GM12878 (cell line): ENCODE measurements at regions not wholly inside any gene's neighbourhood (a gene's known extent, or its start where the extent isn't known, plus 50 kb on each side); places are given as distances from the start of the nearest gene placed in this dataset.

Source experiments
- ATAC-seq: fragments of 200-7000 bp; cut with Tn5 transposase; 3 replicates; pipeline ENCODE4 v1.9.1; 2020; ENCODE audit warnings: mild to moderate bottlenecking, moderate library complexity
- BruUV-seq: library from RNA; stranded (reverse); fragments of 400-500 nt; replicated peaks from 2 replicates; lab custom pipeline; 2021; lab: Mats Ljungman, UMichigan
- CTCF ChIA-PET: fragments of 300-600 bp; sonication (Branson Sonifier 250); formaldehyde crosslinking; extraction: SDS; loops from one replicate; lab custom pipeline; 2021; ENCODE audit warnings: inconsistent platforms; lab: Yijun Ruan, JAX
- POLR2A ChIA-PET: fragments of 350-600 bp; formaldehyde crosslinking; extraction: SDS; loops from one replicate; lab custom pipeline; 2021; ENCODE audit warnings: inconsistent platforms; lab: Charles Lee
- RAD21 ChIA-PET: fragments of 300-600 bp; sonication (Branson Sonifier 250); formaldehyde crosslinking; loops from one replicate; lab custom pipeline; 2023; ENCODE audit warnings: antibody characterized with exemption; ENCODE audit not compliant: unreplicated experiment; lab: Charles Lee
- SMC1A ChIA-PET: fragments of 300-600 bp; sonication (Branson Sonifier 250); formaldehyde crosslinking; loops from one replicate; lab custom pipeline; 2023; ENCODE audit not compliant: unreplicated experiment, uncharacterized antibody; lab: Charles Lee
- DNase-seq: peaks from one replicate; pipeline ENCODE4 v3.0.0-alpha.2; 2011; ENCODE audit warnings: low read depth, low spot score
- FAIRE-seq: peaks from 3 replicates; lab custom pipeline; 2011; peaks lifted over from hg19 to GRCh38; lab: Jason Lieb, UNC
- H2AFZ ChIP-seq: 2 replicates; pipeline ENCODE4 v1.6.0; 2011; ENCODE audit warnings: low read depth, low read length, control low read depth; ENCODE audit not compliant: control insufficient read depth
- H3K27ac ChIP-seq: 2 replicates; pipeline ENCODE4 v1.5.1; 2011; ENCODE audit warnings: control low read depth; ENCODE audit not compliant: control insufficient read depth, insufficient read depth
- H3K27me3 ChIP-seq, 2 experiments: replicated peaks in 1 of 2; 2 replicates each; pipeline versions ENCODE4 v1.6.0 to v1.6.1; 2011; ENCODE audit warnings: low read length in 1 of 2; ENCODE audit not compliant: control insufficient read depth in 2 of 2, insufficient read depth in 2 of 2
- H3K36me3 ChIP-seq, 2 experiments: 2 replicates each; pipeline ENCODE4 v1.5.1; 2011; ENCODE audit warnings: low read length in 1 of 2; ENCODE audit not compliant: control insufficient read depth in 2 of 2, insufficient read depth in 2 of 2
- H3K4me1 ChIP-seq: 2 replicates; pipeline ENCODE4 v1.6.1; 2011; ENCODE audit warnings: mild to moderate bottlenecking, low read length, moderate library complexity, mixed read lengths; ENCODE audit not compliant: control insufficient read depth, insufficient read depth
- H3K4me2 ChIP-seq: 2 replicates; pipeline ENCODE4 v1.6.0; 2011; ENCODE audit warnings: control low read depth; ENCODE audit not compliant: control insufficient read depth, insufficient read depth
- H3K4me3 ChIP-seq: fragments of 200-600 bp; sonication (generic); 2 replicates; pipeline ENCODE4 v1.5.1; 2016
- H3K79me2 ChIP-seq: 2 replicates; pipeline ENCODE4 v1.6.0; 2011; ENCODE audit warnings: low read length; ENCODE audit not compliant: control insufficient read depth, insufficient read depth
- H3K9ac ChIP-seq: 2 replicates; pipeline ENCODE4 v1.8.0; 2011; ENCODE audit warnings: low read length, control low read depth, mixed read lengths; ENCODE audit not compliant: control insufficient read depth, insufficient read depth
- H3K9me3 ChIP-seq: replicated peaks from 3 replicates; pipeline ENCODE4 v1.5.1; 2011; ENCODE audit warnings: mild to moderate bottlenecking, low read length; ENCODE audit not compliant: control insufficient read depth, insufficient read depth
- H4K20me1 ChIP-seq: 2 replicates; pipeline ENCODE4 v1.6.0; 2011; ENCODE audit not compliant: control insufficient read depth, insufficient read depth
- ATF7 ChIP-seq: fragments of 450-650 bp; IDR thresholded peaks from 2 replicates; pipeline ENCODE4 v1.6.1; 2016; ENCODE audit warnings: low read depth, mild to moderate bottlenecking
- CBX5 ChIP-seq: sonication (generic); IDR thresholded peaks from 2 replicates; pipeline ENCODE4 v1.6.1; 2016; ENCODE audit warnings: low read depth, moderate library complexity, mild to moderate bottlenecking, inconsistent platforms
- CHD2 ChIP-seq: IDR thresholded peaks from 2 replicates; pipeline ENCODE4 v1.6.1; 2011; ENCODE audit warnings: low read depth, low read length, improper control_type of control experiment, borderline replicate concordance
- CUX1 ChIP-seq: IDR thresholded peaks from 2 replicates; pipeline ENCODE4 v1.6.1; 2012; ENCODE audit warnings: improper control_type of control experiment, low read depth, low read length; ENCODE audit not compliant: insufficient replicate concordance
- E2F4 ChIP-seq: IDR thresholded peaks from 2 replicates; pipeline ENCODE4 v1.6.1; 2012; ENCODE audit warnings: low read depth, low read length, improper control_type of control experiment
- IKZF1 ChIP-seq: fragments of 450-650 bp; conservative IDR thresholded peaks from 2 replicates; pipeline ENCODE4 v1.6.1; 2017; ENCODE audit warnings: antibody characterized with exemption, mild to moderate bottlenecking
- NBN ChIP-seq: fragments of 450-650 bp; IDR thresholded peaks from 2 replicates; pipeline ENCODE4 v1.6.1; 2016
- RAD51 ChIP-seq: fragments of 450-650 bp; IDR thresholded peaks from 2 replicates; pipeline ENCODE4 v1.6.1; 2016; ENCODE audit warnings: moderate library complexity, mild to moderate bottlenecking, inconsistent platforms
- SMC3 ChIP-seq: IDR thresholded peaks from 2 replicates; pipeline ENCODE4 v1.6.1; 2011; ENCODE audit warnings: low read length, improper control_type of control experiment, borderline replicate concordance
- WGBS: methylation state at CpG from one replicate; pipeline ENCODE4 v1.1.6; 2016; ENCODE audit warnings: low lambda C conversion rate; ENCODE audit not compliant: insufficient replicate concordance, insufficient coverage; ENCODE audit errors: missing lambda C conversion rate; 5-methylcytosine and 5-hydroxymethylcytosine counted together
- in situ Hi-C: fragments of 300-500 bp; cut with MboI; formaldehyde crosslinking; loops from 9 replicates; pipeline ENCODE4 v1.14.3; 2018; ENCODE audit warnings: mixed read lengths
- intact Hi-C: fragments of 100-400 bp; cut with micrococcal nuclease; formaldehyde crosslinking; loops from one replicate; pipeline ENCODE4 v1.14.2; 2022; ENCODE audit not compliant: unreplicated experiment

- DNase-seq (no peak), ATAC-seq (no peak), FAIRE-seq (no peak)
- H2AFZ ChIP-seq = no peak overlapping the region
- H3K9ac ChIP-seq = no peak overlapping the region
- H3K79me2 ChIP-seq = no peaks in the 10 kb centered on the region
- in situ Hi-C loops = no loop called here
- no peak overlapping the region for H3K4me3 ChIP-seq
- peaks cover 1% of the 10 kb centered on the region; the same call in 1 of the 2 replicates for H3K4me1 ChIP-seq
- H3K9me3 ChIP-seq = no peaks in the 10 kb centered on the region
- intact Hi-C loops = no loop called here
- H4K20me1 ChIP-seq = no peaks in the 10 kb centered on the region
- TF ChIP-seq SMC3 (no peak), ATF7 (no peak), IKZF1 (no peak), E2F4 (no peak), NBN (no peak), CHD2 (no peak), CBX5 (no peak), CUX1 (no peak), RAD51 (no peak)
- no peak overlapping the region for H3K27ac ChIP-seq
- ChIA-PET POLR2A (no interaction called here), SMC1A (no interaction called here), RAD21 (no interaction called here), CTCF (no interaction called here)
- 21% methylated on average over 7 of the region's 7 CpGs for WGBS
- no peaks in the 10 kb centered on the region for H3K36me3 ChIP-seq
- no peaks in the 10 kb centered on the region for H3K27me3 ChIP-seq
- BruUV-seq = no TSS peak
- H3K4me2 ChIP-seq = no peak overlapping the region
These were observed 72.5 kb downstream of the LHX2 start for GRCh38 chr9:124084087-124084486.
